Tibial nerve (tissue), 4 donors: ENCODE measurements at regions not wholly inside any gene's neighbourhood (a gene's known extent, or its start where the extent isn't known, plus 50 kb on each side); places are given as distances from the start of the nearest gene placed in this dataset.

Experiments used
- DNase-seq, 2 donors: peaks; one replicate each; pipeline ENCODE4 v3.0.0-alpha.2; 2019; ENCODE audit warnings: low spot score in 2 of 2
- H3K27ac ChIP-seq, 4 donors: fragments of 200-600 bp; sonication (generic) in 3 of 4; one replicate each; pipeline ENCODE4 v1.5.1; 2017 to 2019; ENCODE audit warnings: mild to moderate bottlenecking in 1 of 4
- H3K27me3 ChIP-seq, 2 donors: fragments of 200-600 bp; sonication (generic) in 1 of 2; one replicate each; pipeline versions ENCODE4 v1.5.1 to v1.6.0; 2017 to 2019
- H3K36me3 ChIP-seq, 3 donors: fragments of 200-600 bp; sonication (generic); one replicate each; pipeline ENCODE4 v1.5.1; 2018 to 2019
- H3K4me1 ChIP-seq, 4 donors: fragments of 200-600 bp; sonication (generic) in 3 of 4; one replicate each; pipeline ENCODE4 v1.5.1; 2017 to 2019
- H3K4me3 ChIP-seq, 4 donors: fragments of 200-600 bp; sonication (generic) in 3 of 4; one replicate each; pipeline ENCODE4 v1.5.1; 2017 to 2019; ENCODE audit warnings: mild to moderate bottlenecking in 1 of 4, moderate library complexity in 1 of 4
- H3K9me3 ChIP-seq, 4 donors: fragments of 200-600 bp; sonication (generic) in 3 of 4; one replicate each; pipeline ENCODE4 v1.5.1; 2017 to 2019
- EP300 ChIP-seq, 2 donors: sonication (generic); formaldehyde crosslinking; IDR thresholded peaks; one replicate each; pipeline ENCODE4 v1.6.1; 2017; ENCODE audit warnings: antibody characterized with exemption in 2 of 2, mild to moderate bottlenecking in 1 of 2
- POLR2A ChIP-seq, 2 donors: fragments of 450-650 bp; IDR thresholded peaks; one replicate each; pipeline ENCODE4 v1.6.1; 2017; ENCODE audit warnings: antibody characterized with exemption in 2 of 2, mild to moderate bottlenecking in 2 of 2, moderate library complexity in 2 of 2
- WGBS, 2 donors: methylation state at CpG; one replicate each; pipeline ENCODE4 v1.1.5; 2018; 5-methylcytosine and 5-hydroxymethylcytosine counted together
- TF ChIP-seq, protein P1 (sequence below), 5 experiments: fragments of 200-600 bp in 3 of 5; fragments of 450-650 bp in 2 of 5; sonication (generic) in 3 of 5; IDR thresholded peaks; one replicate each; pipeline ENCODE4 v1.5.1; 2016 to 2019; ENCODE audit warnings: antibody characterized with exemption in 5 of 5, mild to moderate bottlenecking in 3 of 5, moderate library complexity in 2 of 5

DNA sequence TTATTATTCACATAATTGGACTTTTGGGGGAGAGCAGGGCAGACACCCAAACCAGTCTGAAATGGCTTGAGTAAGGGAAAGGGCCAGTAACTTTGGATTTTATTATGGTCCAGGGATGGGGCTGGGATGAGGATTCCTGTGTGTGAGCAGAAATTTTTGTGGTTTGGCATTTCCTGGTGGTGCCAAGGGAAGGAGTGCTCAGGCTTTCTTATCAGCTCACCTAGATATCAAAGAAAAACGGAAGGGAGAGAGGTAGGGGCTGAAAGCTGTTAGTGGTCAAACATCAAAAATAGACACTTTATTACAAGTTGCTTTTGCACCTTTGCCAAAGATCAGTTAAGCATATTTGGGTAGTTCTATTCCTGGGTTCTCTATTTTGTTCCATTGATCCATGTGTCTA, 128.5 kb upstream of the DIPK2B start:
- Histone ChIP-seq H3K27me3 (peaks cover 0 to 6% of the 10 kb centered on the region in 2 donors), H3K4me3 (no peak overlapping the region), H3K9me3 (no peaks in the 10 kb centered on the region), H3K4me1 (no peaks in the 10 kb centered on the region), H3K27ac (no peak overlapping the region), H3K36me3 (no peaks in the 10 kb centered on the region)
- DNase-seq, result no peak
- TF ChIP-seq EP300 (IDR thresholded peaks at IDR 0.05) (no peak), POLR2A (IDR thresholded peaks at IDR 0.05) (no peak)
- TF ChIP-seq, protein P1, sequence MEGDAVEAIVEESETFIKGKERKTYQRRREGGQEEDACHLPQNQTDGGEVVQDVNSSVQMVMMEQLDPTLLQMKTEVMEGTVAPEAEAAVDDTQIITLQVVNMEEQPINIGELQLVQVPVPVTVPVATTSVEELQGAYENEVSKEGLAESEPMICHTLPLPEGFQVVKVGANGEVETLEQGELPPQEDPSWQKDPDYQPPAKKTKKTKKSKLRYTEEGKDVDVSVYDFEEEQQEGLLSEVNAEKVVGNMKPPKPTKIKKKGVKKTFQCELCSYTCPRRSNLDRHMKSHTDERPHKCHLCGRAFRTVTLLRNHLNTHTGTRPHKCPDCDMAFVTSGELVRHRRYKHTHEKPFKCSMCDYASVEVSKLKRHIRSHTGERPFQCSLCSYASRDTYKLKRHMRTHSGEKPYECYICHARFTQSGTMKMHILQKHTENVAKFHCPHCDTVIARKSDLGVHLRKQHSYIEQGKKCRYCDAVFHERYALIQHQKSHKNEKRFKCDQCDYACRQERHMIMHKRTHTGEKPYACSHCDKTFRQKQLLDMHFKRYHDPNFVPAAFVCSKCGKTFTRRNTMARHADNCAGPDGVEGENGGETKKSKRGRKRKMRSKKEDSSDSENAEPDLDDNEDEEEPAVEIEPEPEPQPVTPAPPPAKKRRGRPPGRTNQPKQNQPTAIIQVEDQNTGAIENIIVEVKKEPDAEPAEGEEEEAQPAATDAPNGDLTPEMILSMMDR (IDR thresholded peaks at IDR 0.05), result no peak
- WGBS, 2 donors, result 72 to 100% methylated on average over 1 of the region's 1 CpG

GRCh38 chrX:45324941-45325340, 124.3 kb upstream of the DIPK2B start:
- 64 to 72% methylated on average over 3 of the region's 3 CpGs for WGBS, 2 donors
- no peak for TF ChIP-seq POLR2A (IDR thresholded peaks at IDR 0.05)
- no peak for TF ChIP-seq EP300 (IDR thresholded peaks at IDR 0.05)
- TF ChIP-seq, protein P1 (IDR thresholded peaks at IDR 0.05), result no peak
- Histone ChIP-seq H3K4me3 (no peak overlapping the region), H3K27ac (no peak overlapping the region), H3K9me3 (no peaks in the 10 kb centered on the region), H3K27me3 (peaks cover 0 to 8% of the 10 kb centered on the region in 2 donors), H3K4me1 (no peaks in the 10 kb centered on the region), H3K36me3 (no peaks in the 10 kb centered on the region)
- no peak for DNase-seq

GRCh38 chrX:45323387-45323786, 122.7 kb upstream of the DIPK2B start:
- Histone ChIP-seq H3K36me3 (no peaks in the 10 kb centered on the region), H3K27ac (no peak overlapping the region), H3K4me1 (no peaks in the 10 kb centered on the region), H3K9me3 (no peaks in the 10 kb centered on the region), H3K4me3 (no peak overlapping the region), H3K27me3 (peaks cover 0 to 12% of the 10 kb centered on the region in 2 donors)
- TF ChIP-seq, protein P1 (IDR thresholded peaks at IDR 0.05), result no peak
- TF ChIP-seq POLR2A (IDR thresholded peaks at IDR 0.05) (no peak), EP300 (IDR thresholded peaks at IDR 0.05) (no peak)
- WGBS, 2 donors, result 79 to 100% methylated on average over 2 to 3 of the region's 3 CpGs
- DNase-seq, result no peak

DNA sequence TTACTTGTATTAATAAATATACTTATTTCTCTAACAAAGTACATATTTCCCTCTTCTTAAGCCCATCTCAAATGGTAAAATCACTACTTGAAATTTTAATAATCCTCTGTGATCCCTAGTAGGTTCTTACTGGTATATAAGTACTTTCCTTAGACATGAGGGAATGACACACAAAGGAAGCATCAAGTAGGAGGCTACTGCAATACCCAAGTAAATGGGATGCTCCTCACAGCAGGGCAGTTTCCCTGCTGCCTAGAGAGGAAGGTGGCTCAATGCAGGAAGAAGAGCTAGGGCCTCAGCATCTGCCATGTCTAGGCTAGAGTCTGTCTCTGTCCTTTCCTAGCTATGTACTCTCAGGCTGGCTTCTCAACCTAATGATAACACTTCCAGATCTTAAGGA, 122.1 kb upstream of the DIPK2B start:
- Histone ChIP-seq H3K36me3 (no peaks in the 10 kb centered on the region), H3K27me3 (peaks cover 0 to 12% of the 10 kb centered on the region in 2 donors), H3K27ac (no peak overlapping the region), H3K9me3 (no peaks in the 10 kb centered on the region), H3K4me3 (no peak overlapping the region), H3K4me1 (no peaks in the 10 kb centered on the region)
- TF ChIP-seq POLR2A (IDR thresholded peaks at IDR 0.05), result no peak
- TF ChIP-seq EP300 (IDR thresholded peaks at IDR 0.05), result no peak
- TF ChIP-seq, protein P1 (IDR thresholded peaks at IDR 0.05), result no peak
- no peak for DNase-seq

GRCh38 chrX:45322382-45322781, 121.7 kb upstream of the DIPK2B start:
- WGBS, 2 donors, result 6 to 15% methylated on average over 2 of the region's 2 CpGs
- DNase-seq, result peak; percentile 12 to 24

More at GRCh38 chrX:45322382-45322781, 121.7 kb upstream of the DIPK2B start:
- TF ChIP-seq POLR2A (IDR thresholded peaks at IDR 0.05) (no peak), EP300 (IDR thresholded peaks at IDR 0.05) (peak in 1 of 2 donors; percentile 9)
- TF ChIP-seq, protein P1 (IDR thresholded peaks at IDR 0.05), result peak in 4 of 5 experiments; percentile 26 to 49 (median 38)
- Histone ChIP-seq H3K27ac (no peak overlapping the region), H3K27me3 (peaks cover 0 to 12% of the 10 kb centered on the region in 2 donors), H3K36me3 (no peaks in the 10 kb centered on the region), H3K9me3 (no peaks in the 10 kb centered on the region), H3K4me1 (no peaks in the 10 kb centered on the region), H3K4me3 (no peak overlapping the region)
